CD4-positive, alpha-beta T cell treated with Interleukin-4 for 4 hours (primary cell): ENCODE measurements at regions not wholly inside any gene's neighbourhood (a gene's known extent, or its start where the extent isn't known, plus 50 kb on each side); places are given as distances from the start of the nearest gene placed in this dataset.

Experiments used
- DNase-seq: peaks from one replicate; pipeline ENCODE4 v3.0.0-alpha.2; 2020

DNA sequence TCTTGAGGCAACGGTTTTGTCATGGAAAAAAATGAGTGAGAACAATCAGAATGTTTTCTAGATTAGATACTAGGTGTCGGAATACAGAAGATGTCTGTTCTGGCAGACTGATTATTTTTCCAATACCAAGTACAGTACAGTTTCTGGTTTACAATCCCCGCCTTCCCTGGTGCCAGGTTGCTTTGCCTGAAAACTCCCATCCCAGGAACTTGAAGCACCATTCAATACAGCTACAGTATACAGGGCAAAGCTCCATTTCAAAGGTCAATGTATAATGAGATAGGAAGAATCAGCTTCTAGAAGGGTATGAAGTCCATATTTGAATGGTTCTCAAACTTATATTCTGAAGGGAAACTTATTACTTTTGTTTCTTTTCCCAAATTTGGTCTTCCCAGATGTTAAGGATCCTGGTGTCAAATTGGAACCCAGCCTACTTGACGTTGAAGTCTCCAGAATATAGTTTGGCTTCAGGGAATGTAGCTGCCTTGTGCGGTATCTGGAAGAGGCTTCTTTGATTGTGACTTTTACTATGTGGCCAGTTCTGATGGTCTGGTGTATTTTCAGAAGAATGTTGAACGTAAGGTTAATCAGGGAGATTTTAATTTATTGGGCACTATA is 238.0 kb upstream of the ATP2B1 start:
- no peak for DNase-seq

DNA sequence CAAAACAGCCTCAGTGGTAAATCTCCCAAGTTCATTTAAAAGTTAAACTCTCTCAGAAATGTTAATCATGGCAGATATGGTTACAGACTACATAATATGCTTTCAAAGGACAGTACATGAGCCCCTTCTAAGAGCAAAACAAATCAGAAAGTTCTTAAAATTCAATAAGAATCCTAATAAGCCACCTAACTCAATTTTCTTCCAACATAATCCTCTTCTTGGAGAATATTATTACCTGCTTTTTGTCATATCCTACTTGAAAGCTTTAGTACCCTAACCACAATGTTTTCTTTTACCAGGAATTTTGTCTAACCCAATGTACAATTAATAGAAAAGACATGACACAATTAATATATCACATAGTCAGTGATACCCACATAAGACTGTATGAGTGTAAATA is 236.5 kb upstream of the ATP2B1 start:
- no peak for DNase-seq

- peak; percentile 39 for DNase-seq
Observed at GRCh38 chr12:89943463-89943862, 234.8 kb upstream of the ATP2B1 start.

- DNase-seq, result no peak
Observed at GRCh38 chr12:89941436-89941835, 232.8 kb upstream of the ATP2B1 start.

GRCh38 chr12:89939522-89940215 is 231.0 kb upstream of the ATP2B1 start:
- DNase-seq, result no peak

DNA sequence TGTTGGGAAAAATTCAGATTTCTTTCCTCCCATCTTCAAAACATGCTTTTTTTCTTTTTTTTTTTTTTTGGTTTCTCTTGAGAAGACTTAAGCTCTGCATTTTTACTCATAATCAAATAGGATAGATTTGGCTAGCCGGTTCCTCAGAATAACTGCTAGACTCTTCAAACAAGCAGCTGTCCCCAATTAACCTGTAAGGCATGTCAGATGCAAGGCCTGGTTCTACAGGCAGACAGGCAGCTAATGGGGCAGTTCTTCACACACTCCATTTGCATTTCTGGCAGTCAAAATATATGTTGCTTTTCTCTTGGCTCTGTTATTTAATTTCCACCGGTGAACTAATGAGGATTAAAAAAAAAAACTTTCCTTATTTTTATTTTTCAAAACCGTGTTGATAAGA is 228.0 kb upstream of the ATP2B1 start:
- no peak for DNase-seq

GRCh38 chr12:89935850-89936249 is 227.2 kb upstream of the ATP2B1 start:
- DNase-seq, result no peak

DNA sequence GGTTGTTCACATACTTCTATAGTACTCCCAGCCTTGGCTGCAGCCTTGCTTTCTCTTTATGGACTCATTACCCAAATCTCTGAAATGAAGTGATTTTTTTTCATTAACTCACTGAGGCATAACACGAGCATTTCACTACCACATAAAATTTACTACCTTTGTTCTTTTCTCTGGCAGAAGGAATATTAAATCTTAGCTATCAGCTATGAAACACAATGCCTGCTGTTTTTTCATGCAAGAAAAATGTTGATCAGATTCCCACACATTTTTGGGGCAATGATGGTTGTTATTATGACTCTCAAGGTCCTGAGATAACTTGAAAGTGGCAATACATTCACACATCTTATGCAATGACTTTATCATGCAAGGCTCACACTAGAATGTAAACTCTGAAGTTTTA is 225.3 kb upstream of the ATP2B1 start:
- no peak for DNase-seq

GRCh38 chr12:89932954-89933353 is 224.3 kb upstream of the ATP2B1 start:
- DNase-seq, result peak; percentile 48

DNA sequence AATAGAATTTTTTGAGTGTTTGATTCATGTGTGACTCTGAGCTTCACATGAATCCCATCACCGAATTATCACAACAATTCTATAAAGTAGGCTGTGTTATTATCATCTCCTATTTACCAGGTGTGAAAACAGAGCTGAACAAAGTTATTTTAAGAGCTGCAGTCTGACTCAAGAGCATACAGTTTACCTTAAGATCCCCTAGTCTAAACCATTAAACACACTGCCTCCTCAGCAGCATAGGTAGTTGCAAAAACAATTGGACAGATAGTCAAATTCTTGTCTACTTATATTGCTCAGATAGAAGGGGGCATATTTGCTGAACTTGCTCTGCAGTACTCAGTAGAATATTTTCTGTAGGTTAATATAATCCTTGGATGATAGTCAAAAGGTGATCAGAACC is 219.8 kb upstream of the ATP2B1 start:
- DNase-seq, result no peak

- peak; percentile 50 for DNase-seq
Observed at GRCh38 chr12:89927226-89927698, 218.6 kb upstream of the ATP2B1 start.

DNA sequence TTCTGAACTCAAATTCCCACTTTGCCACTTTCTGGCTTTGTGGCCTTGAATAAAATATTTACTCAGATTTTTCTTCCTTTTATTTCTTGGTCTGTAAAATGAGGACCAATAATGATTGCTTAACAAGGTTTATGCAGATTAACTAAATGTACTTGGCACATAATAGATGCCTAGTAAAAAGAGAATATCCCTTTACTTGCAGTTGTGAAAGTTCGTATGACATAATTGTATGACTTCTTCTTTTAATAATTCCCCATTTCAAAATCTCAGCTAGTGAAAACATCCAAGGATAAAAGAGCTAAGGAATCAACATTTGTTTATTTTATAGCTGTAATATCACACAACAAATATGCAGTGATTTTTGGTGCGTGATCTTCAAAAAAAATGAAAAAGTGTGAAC is 215.6 kb upstream of the ATP2B1 start:
- no peak for DNase-seq

GRCh38 chr12:89923091-89923490 is 214.5 kb upstream of the ATP2B1 start:
- no peak for DNase-seq

DNA sequence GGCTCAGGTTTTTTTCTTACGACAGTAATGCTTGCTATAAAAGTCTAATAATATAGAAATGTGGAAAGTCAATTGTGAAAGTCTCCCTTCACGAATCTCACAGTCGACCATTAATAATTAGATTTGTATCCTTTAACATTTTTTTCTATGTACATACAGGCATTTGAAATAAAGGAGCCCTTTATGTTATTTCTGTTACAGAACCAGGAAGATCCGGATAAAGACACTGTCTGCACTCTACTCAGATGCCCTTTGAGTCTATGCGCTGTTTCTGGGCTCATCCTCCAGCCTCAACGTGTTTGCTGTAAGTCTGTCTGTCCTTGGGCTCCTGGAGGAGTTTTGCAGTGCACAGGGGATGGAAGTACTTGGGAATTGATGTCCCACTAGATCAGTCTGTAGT is 212.2 kb upstream of the ATP2B1 start:
- DNase-seq, result no peak

- DNase-seq, result no peak
Observed at GRCh38 chr12:89919241-89919906, 210.7 kb upstream of the ATP2B1 start.

- DNase-seq, result peak; percentile 35
Observed at GRCh38 chr12:89918172-89918846, 209.7 kb upstream of the ATP2B1 start.

- DNase-seq, result no peak
Observed at GRCh38 chr12:89909753-89910152, 201.1 kb upstream of the ATP2B1 start.

DNA sequence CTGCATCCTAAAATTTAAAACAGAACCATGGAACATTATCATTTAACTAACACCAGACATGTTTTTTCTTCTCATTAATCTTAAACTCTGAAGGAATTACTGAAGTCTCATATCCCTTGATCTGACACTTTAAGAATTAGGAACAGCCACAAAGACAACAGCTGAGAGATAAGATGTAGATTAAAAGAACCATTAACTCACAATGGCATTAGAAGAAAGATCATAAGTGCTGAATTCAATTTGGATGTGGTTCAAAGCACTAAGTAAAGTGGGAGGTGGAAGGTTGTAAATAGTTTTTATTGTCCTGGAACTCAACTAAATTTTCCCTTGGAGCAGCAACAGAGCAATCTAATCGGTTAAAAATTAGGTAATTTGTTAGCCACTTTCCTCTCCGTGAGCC is 199.0 kb upstream of the ATP2B1 start:
- no peak for DNase-seq

GRCh38 chr12:89906824-89907223 is 198.2 kb upstream of the ATP2B1 start:
- DNase-seq, result no peak

DNA sequence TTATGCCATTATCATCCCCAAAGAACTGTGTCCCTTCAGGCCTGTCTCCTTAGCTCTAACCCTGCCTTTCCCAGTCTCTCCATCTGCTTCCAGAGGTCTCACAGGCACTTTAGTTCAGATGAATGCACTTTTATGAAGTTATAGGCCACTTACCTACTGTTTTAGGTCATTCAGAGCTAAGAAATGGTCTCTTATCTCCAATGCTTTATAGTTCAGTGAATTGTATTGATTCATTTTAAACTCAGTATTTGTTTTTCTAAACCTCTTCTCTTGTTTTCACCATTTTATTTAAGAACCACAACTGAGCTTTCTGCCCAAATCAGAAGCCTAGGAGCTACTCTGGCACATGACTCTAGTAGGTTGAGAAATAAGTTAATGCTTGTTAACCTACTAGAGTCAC is 197.5 kb upstream of the ATP2B1 start:
- DNase-seq, result no peak

GRCh38 chr12:89901906-89902642 is 193.4 kb upstream of the ATP2B1 start:
- no peak for DNase-seq

DNA sequence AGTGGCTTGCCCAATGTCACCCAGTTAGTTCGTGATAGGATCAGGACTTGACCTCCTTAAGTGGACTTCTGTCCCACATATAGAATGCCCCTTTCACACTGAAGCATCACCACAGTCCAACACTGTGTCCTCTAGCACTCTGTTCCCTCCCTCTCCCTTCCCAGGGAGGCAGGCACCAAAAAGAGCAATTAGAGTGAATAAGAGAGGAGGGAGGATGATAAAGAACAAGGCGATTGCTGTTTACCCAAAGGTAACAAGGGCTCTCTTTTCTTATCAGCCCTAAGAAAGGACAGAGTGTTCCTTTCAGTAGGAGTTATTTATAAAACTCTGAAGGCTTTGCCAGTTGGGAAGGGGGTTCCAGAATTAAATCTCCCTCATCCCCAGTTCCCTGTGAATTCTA is 192.7 kb upstream of the ATP2B1 start:
- no peak for DNase-seq

GRCh38 chr12:89899651-89900050 is 191.0 kb upstream of the ATP2B1 start:
- no peak for DNase-seq
